ENCODE measurements at regions not wholly inside any gene's neighbourhood (a gene's known extent, or its start where the extent isn't known, plus 50 kb on each side); places are given as distances from the start of the nearest gene placed in this dataset.

DNA sequence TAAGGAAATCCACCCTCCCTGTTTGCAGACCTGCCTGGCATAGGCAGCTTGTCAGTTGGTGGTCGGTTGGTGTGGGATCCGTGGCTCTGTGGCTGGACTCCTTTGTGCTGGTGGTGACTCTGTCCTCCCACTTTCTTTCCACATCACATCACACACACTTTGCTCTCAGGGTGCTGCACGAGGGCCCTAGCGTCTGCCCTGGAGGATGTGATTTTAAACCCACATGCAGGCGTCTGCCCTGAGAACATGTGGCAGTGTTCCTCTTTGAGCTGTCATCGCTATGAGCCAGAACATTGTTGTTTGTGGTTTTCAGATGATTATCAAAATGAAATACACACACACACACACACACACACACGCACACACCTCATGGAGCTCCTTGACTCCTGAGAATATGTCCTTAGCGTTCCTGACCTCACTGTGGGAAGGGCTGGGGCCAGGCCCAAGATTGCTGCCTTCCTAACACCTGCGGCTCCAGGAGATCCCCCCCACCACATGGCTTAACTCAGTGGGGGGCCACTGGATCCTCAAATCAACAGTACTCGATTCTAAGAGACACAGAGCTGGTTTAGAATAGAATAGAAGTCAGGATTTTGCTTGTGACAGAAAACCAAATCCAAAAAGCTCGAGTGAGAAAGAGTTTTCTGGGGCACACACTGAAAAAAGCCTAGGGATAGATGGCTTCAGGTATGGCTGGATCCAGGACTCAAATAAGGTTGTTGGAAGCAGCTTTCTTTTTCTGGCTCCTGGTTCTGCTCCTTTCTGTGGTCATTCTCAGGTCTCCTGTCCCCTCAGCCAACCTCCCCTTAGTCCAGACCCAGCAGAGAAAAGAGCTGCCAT is 54.8 kb downstream of the RTP5 start:
- no peak for DNase-seq

- no peak for DNase-seq
Measured at GRCh38 chr2:241924909-241925250, 55.4 kb downstream of the RTP5 start.

- DNase-seq: no peak
Measured at GRCh38 chr2:241925277-241925676, 55.7 kb downstream of the RTP5 start.

- DNase-seq: no peak
Measured at GRCh38 chr2:241925821-241926441, 56.4 kb downstream of the RTP5 start.

DNA sequence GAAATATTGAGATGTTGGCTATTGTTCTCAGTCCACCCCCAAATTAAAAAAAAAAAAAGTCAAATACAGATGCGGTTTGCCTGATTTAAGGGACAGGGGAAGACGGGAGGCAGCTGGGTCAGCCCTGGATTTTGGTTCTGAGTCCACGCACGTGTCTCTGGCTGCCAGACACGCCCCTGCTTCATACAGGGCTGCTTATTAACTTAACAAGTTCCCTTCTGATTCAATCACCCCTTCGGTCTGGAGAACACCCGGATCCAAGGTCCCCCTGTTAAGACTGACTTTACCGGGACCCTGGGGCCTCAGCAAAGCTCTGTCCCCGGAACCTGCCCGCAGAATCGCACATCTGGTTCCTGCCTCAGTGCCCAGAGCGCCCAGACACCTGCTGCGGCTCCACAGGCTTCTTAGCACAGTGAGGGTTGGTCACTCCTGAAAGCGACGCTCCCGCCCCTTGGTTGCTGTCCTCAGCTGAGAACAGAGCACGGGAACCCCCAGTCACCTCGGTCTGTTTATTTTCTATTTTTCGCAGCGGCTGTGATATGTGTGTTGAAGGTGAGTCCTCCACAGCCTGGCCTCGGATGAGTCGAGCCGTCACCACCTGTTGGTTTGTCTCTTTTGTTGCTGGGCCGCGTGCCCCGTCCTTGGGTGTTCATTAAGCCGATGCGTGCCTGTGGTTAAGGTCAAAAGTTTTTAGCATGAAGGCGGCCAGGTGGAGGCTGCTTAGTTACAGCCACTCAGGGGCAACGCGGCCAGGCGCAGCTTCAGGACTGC is 57.2 kb downstream of the RTP5 start:
- no peak for DNase-seq

DNA sequence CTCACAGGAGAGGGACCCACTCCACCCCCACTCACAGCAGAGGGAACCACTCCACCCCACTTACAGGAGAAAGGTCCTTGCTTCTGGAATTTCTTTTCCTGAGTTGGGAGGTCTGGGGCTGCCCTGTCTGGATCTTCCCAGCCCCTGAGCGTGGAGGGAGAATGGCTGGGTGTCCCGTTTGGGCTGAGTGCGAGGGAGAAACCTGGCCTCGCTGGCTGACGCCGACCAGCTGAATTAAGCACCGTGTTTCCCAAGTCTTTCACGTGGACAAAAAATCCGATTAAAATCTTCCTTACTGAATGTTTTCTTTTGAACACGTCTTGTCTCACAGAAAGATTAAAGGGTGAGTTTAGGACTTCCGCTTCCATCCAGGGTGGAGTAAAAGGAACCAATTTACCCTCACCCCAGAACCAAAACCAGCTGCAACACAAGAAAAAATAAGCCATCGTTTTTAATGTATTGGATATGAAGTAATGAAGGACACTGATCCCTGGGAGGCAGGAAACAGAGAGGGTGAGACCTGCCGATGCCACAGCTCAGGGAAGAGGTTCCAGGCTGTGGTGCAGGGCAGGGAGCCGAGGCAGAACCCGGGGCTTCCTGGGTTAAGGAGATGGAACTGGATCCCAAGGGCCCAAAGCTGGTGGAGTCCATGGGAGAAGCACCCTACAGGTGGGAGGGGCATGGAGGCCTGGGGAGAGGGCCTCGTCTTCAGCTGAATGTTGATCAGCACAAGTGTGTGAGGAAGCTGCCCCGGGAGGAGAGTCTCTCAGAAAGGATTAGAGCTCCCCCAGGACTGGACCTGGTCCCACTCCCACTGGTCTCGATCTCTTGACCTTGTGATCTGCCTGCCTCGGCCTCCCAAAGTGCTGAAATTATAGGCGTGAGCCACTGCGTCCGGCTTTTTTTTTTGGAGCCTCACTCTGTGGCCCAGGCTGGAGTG is 60.3 kb downstream of the RTP5 start:
- DNase-seq: no peak

DNA sequence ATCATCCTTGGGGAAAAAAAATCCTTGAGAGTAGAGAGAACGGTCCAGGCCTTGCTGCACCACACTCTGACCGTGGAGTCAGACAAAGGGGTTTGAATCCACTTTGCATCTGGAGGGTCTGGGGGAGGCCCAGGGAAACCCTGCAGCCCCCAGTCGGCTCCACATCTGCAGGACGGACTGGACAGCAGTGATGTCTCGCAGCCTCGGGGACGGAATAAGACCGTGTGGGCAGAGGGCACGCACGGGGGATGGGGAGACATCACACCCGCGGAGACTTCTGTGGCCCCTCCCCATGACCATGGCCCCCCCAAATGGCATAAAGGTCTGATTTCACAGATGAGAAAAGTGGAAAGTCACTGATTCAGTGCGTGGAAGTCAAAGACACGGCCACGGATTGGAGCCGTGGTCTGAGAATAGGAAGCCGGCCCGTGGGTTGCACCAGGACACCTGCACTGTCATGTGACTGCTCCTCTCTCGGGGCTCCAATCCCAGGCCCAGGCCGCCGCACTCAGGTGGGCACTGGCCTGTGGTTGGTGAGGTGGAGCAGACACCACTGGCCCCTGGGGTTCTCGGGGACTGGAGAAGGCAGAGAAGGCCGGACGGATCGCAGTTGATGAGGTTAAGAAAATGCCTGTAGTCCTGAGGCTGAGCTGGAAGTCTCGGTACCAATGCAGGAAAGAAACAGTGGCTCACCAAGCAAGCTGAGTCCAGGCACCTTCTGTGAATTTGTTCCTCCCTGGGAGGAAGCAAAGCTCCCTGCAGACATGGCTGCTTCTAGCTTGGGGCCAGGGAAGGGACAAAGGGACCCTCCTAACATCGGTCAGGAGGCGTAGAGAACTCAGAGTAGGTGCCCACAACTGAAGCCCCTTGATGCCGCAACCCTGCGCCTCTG is 61.8 kb downstream of the RTP5 start:
- no peak for DNase-seq

DNA sequence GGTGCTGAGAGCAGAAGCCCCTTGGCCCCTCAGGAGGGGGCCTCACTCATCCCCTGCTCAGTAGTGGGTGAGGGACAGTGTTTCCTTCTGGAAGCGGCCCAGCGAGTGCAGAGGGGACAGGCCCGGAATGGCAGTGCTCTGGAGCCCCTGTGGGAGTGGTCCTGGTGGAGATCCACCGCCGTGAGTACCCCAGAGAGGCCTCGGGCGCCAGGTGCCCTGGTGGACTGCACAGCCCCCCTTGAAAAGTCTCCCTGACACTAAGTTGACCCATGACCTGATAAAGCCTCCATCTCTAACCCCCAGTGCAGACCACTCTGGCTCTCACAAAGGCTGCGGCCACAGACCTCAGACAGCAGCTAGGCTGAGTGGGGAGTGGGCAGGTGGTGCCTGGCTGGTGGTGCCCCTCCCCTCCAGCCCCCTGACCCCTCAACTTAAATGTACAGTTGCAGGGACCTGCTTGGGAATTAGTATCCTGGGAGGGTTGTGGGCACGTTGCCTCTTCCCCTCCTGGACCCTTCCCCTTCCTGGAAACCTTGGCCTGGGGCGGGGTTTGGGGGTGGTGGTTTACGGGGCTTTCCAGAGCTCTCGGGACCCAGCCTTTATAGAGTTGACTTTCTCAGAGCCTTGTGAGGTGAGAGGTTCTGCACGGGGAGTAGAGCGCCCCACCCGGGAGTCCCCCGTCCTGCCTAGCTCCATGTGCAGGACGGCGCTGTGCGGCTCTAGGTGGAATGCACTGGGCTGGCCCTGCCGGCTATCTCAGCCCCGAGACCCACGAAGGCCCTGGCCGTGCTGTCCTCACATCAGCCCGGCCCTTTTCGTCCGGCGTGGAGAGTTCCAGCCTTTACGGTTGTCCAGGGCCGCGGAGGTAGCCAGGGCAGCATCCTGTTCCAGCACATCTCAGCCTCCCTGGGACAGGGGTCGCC is 62.7 kb downstream of the RTP5 start:
- DNase-seq: no peak

- DNase-seq: no peak
Measured at GRCh38 chr2:241932899-241933178, 63.3 kb downstream of the RTP5 start.

DNA sequence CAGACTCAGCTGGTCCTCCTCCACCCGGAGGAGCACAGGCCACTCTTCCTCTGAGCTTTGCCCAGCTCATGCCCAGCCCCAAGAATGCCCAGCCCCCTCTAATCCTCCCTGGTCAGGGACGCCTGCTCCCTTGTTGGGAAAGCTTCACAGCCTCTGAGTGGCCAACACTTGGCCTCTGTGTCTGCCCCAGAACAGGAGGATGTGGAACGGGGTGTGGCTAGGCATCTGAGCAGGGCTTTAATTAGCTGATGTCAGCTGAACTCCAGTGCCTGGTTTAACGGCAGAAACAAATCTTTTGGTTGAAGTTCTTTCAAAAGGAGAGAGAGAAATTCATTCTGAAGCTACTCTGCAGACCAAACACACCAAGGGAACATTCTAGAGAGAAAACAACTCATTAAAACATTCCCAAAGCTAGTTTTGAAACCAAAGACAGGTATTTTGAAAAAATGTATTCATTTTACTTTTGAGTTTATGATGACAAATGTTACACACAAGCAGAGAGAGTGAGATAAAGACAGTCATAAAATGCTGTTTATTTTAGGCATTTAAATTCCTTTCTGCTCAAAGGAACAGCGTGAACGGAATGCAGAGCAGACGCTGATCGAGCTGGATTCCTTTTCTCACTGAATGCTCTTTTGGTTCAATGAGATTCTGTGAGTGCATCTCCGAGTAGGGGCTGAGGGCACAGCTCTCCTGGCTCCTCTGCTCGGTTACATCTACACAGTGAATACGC is 63.8 kb downstream of the RTP5 start:
- DNase-seq: no peak

DNA sequence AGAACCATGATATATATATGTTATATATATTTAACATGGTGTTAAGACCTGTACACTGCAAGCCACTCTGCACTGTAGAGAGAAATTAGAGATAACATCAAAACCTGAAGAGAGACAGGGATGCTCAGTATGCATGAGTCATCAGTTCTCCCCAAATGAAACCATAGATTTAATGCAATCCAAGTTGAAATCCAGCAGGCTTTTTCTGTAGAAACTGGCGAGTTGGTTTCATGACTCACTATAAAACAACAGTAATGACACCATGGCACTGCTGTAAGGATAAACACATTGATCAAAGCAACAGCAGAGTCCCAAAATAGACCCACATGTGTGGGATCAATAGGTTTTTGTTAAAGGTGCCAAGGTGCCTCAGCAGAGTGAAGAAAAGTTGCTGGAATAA is 65.8 kb downstream of the RTP5 start:
- DNase-seq: no peak

DNA sequence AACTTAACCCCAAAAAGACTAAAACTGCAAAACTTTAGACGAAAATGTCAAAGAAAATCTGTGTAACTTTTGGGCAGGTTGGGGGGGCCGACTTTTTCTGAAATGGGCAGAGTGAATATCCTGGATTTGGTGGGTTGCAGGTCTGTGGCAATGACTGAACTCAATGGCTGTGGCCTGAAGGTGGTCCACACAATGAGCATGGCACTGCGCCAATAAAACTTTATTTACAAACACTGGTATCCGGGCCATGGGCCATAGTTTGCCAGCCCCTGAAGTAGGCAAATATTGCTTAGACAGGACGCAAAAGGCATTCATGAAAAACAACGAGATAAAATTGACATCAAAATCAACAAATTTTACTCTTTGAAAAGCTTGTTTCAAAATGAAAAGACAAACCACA is 66.2 kb downstream of the RTP5 start:
- no peak for DNase-seq

DNA sequence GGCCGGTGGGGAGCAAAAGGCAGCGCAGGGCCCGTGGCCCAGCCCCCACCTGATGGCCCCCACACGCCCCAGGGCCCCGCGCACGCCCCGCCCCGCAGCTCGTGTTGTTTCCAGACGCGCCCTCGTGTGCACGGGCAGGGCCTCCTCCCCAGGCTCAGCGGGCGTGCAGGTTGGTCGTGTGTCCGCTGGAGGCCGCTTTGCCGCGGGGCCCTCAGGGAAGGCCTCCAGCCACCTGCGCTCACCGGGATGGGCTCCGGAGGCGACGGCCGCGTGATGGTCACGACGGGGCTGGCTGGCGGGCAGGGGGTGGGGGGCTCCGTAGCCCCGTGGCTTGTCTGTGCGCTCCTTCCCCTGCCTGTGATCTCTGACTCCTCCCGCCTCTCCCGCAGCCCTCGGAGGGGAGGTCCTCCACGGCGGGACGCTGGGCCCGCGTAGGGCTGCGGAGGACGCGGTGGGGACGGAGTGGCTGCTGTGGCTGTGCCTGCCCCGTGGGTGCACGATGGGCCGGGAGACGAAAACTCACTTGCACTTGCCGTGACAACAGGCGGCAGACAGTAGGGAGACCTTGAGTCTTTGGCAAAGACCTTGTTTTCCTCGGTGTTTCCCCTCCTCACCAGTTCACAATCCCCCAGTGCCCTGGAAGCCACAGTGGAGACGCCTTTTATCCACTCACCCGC is 67.1 kb downstream of the RTP5 start:
- no peak for DNase-seq

- no peak for DNase-seq
Measured at GRCh38 chr2:241937297-241937696, 67.8 kb downstream of the RTP5 start.

DNA sequence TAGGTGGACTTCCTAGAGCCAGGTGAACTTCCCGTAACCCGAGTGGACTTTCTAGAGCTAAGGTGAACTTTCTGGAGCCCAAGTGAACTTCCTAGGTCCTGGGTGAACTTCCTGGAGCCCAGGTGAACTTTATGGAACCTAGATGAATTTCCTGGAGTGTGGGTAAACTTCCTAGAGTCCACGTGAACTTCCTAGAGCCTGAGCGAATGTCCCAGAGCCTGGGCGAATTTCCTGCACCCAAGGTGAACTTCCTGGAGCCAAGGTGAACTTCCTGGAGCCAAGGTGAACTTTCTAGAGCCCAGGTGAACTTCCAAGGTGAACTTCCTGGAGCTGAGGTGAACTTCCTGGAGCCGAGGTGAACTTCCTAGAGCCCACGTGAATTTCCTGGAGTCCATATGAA is 70.0 kb downstream of the RTP5 start:
- no peak for DNase-seq

DNA sequence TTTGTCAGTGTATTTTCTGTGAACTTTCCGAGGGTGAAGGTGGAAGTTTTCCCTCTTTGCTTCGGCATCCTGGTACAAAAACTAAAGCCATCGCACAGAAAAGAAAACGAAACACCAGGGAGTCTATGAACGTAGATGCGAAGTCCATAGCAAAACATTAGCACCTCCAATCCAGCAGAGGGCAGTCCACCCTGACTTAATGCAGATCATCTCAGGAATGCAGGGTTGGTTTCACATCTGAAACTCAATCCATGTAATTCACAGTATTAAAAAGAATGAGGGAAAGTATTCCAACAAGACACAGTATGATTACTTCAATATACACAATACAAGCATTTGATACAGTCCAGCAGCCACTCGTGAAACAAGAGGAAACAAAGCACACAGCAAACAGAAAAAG is 70.8 kb downstream of the RTP5 start:
- DNase-seq: no peak

DNA sequence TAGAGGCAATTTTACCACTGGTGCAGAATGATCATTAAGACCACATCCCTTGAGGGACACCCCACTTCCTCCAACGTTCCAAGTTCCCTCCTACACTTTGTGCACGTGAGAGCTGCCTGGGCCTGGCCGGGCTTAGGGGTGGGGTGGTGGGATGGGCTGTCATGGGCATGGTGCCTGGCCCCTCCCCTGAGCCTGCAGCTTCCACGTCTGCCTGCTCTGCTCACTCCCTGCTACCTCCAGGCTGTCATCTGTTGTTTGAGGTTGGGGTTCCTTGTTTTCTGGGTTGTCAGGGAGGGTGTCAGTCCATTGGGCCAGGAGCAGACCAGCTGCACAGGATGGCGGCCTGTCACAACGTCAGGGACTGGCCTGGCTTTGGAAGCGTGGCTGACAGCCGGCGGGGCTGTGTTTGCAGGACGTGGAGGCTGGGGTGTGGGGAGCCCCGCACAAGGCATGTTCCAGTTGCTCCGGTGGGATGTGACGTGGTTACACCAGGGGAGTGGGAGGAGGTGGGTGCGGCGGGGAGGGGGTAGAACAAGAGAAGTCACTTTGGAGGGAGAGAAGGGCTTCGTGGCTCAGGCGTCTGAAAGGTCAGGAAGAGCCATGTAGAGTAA is 72.3 kb downstream of the RTP5 start:
- DNase-seq: no peak

DNA sequence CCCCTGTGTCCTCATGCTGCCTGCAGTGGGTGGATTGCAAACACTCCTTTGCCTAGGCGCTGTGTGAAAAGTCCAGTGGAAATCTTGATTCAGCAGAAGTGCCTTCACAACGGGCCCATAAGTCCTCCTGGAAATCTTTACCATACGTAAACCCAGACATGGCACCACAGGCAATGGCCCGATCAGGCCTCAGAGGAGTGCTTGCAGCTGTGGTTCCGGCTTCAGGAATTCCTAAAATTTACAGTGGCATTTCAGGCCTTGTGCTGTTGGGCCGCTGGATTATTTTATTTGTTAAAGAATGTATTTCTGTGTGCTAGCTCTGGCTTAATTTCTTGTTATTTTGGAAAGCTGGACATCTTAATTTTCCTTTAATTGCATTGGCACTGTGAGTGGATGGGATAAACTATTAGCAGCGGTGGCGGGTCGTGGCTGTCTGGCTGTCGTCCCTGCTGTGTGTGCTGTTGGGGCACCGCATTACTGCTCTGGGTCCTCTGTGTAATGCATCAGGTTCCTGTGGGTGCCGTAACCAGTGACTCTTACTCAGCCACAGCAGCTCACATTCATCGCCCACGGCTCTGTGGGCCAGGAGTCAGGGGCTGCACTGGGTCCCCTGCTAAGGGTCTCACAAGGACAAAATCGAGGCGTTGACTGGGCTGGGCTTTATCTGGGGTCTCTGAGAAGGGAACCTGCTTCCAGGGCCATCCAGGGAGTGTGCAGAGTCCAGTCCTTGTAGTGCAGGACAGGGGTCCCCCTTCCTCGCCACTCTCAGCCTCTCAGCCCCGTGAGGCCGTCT is 73.1 kb downstream of the RTP5 start:
- no peak for DNase-seq

All from NCI-H1105 (cell line).